ENCODE measurements at regions not wholly inside any gene's neighbourhood (a gene's known extent, or its start where the extent isn't known, plus 50 kb on each side); places are given as distances from the start of the nearest gene placed in this dataset.

GRCh38 chr7:374706-375311 lies 84.8 kb downstream of the FOXL3 start:
- no peaks in the 10 kb centered on the region for H3K36me3 ChIP-seq (ENCODE audit: control insufficient read depth in 2 of 2, extremely low read depth in 1 of 2, insufficient read depth in 2 of 2, low read length in 2 of 2)
- H3K79me2 ChIP-seq (ENCODE audit: control insufficient read depth, insufficient read depth, low read length): no peaks in the 10 kb centered on the region
- no peak overlapping the region for H3K4me3 ChIP-seq (replicated peaks in 1 of 3; ENCODE audit: insufficient read depth in 1 of 3, low read depth in 1 of 3, low read length in 3 of 3)
- no peaks in the 10 kb centered on the region for H3K9me3 ChIP-seq (replicated peaks; ENCODE audit: control insufficient read depth, insufficient read depth, low read length)
- no peak overlapping the region for H3K27ac ChIP-seq (ENCODE audit: insufficient read depth, low read depth, low read length)
- ChIA-PET POLR2A (no interaction called here), CTCF (no interaction called here)
- FAIRE-seq: no peak
- dilution Hi-C loops (cut with MboI; ENCODE audit: extremely low pct_ligation_motif_present, low sequenced_read_pairs): no loop called here
- BruUV-seq (replicated peaks): no TSS peak
- H3K9ac ChIP-seq (replicated peaks; ENCODE audit: extremely low read depth, insufficient read depth, low read length): no peak overlapping the region
- no peak for DNase-seq (ENCODE audit: low read depth, low spot score)
- H3K9me1 ChIP-seq (replicated peaks; ENCODE audit: control insufficient read depth, extremely low read depth, insufficient read depth, low read length): no peaks in the 10 kb centered on the region
- no peaks in the 10 kb centered on the region for H3K27me3 ChIP-seq (ENCODE audit: control insufficient read depth in 2 of 2, insufficient read depth in 2 of 2, low read length in 2 of 2)
- TF ChIP-seq POLR2AphosphoS5 (IDR thresholded peaks at IDR 0.05; ENCODE audit: insufficient read depth, low read depth, low read length) (no peak), EZH2 (IDR thresholded peaks at IDR 0.05; ENCODE audit: borderline replicate concordance, low read depth, low read length, severe bottlenecking) (no peak), MYC (IDR thresholded peaks at IDR 0.05; ENCODE audit: low read depth, low read length) (no peak), FOS (IDR thresholded peaks at IDR 0.05; ENCODE audit: borderline replicate concordance, insufficient read depth, low read length) (no peak), CTCF (IDR thresholded peaks at IDR 0.05; ENCODE audit: extremely low read depth in 1 of 2, insufficient read depth in 1 of 2, low read depth in 1 of 2, low read length in 2 of 2) (no peak), POLR2A (IDR thresholded peaks at IDR 0.05; ENCODE audit: low read depth, low read length) (no peak), JUN (IDR thresholded peaks at IDR 0.05; ENCODE audit: borderline replicate concordance, insufficient read depth, insufficient read length, low read depth) (no peak), GATA2 (IDR thresholded peaks at IDR 0.05; ENCODE audit: insufficient read depth, insufficient read length, low read depth, low read length) (no peak), MAX (IDR thresholded peaks at IDR 0.05; ENCODE audit: insufficient read depth, insufficient read length) (no peak)
- no peaks in the 10 kb centered on the region for H4K20me1 ChIP-seq (replicated peaks; ENCODE audit: control insufficient read depth, extremely low read depth, insufficient read depth, low read length)
- no peak overlapping the region for H3K4me2 ChIP-seq (ENCODE audit: insufficient read depth, low read length)
- no peak overlapping the region for H2AFZ ChIP-seq (ENCODE audit: low read depth, low read length)
- H3K4me1 ChIP-seq (ENCODE audit: control insufficient read depth, extremely low read depth, insufficient read depth, low read length): peaks cover 7% of the 10 kb centered on the region
- intact Hi-C loops (cut with micrococcal nuclease): no loop called here

All from endothelial cell of umbilical vein (primary cell).